ENCODE measurements at regions not wholly inside any gene's neighbourhood (a gene's known extent, or its start where the extent isn't known, plus 50 kb on each side); places are given as distances from the start of the nearest gene placed in this dataset.

DNA sequence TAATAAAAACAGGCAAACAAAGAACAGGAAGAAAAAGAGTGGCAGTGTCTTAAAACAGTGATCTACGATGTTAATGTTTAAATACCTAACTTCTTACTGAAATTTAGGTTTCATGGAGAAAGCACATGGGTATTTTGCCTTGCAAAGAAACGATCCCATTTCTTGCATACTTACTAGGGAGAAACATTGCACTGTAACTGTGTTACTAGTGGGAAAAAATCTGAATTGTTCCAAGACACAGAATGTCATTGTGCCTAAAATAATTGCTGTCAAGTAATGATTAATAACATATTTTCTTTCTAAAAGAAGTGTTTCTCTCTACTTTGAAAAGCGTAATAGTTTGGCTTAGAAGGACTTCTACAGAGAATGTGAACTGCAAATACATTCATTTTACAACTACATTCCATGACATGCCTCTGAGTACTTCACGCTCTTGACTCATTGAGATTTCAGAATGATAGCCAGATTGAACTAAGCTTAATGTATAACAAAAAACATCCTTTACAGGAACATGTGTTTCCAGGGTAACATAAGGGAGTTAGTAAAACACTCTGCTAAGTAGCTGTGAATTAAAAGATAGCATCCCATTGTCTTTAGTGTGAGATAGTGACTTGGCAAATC lies 256.2 kb upstream of the CPNE8 start:
- no peak overlapping the region for H3K27ac ChIP-seq (ENCODE audit: extremely low read depth, low read depth, low read length)
- no peaks in the 10 kb centered on the region for H3K4me1 ChIP-seq (ENCODE audit: control insufficient read depth, insufficient read depth, low read length)
- TF ChIP-seq TCF7L2 (IDR thresholded peaks at IDR 0.05; ENCODE audit: borderline replicate concordance, low read depth, low read length) (no peak), ZXDB (tag by site-specific recombination; IDR thresholded peaks at IDR 0.05) (no peak), ZNF184 (tag by site-specific recombination; IDR thresholded peaks at IDR 0.05) (no peak)
- TF ChIP-seq, protein P1, sequence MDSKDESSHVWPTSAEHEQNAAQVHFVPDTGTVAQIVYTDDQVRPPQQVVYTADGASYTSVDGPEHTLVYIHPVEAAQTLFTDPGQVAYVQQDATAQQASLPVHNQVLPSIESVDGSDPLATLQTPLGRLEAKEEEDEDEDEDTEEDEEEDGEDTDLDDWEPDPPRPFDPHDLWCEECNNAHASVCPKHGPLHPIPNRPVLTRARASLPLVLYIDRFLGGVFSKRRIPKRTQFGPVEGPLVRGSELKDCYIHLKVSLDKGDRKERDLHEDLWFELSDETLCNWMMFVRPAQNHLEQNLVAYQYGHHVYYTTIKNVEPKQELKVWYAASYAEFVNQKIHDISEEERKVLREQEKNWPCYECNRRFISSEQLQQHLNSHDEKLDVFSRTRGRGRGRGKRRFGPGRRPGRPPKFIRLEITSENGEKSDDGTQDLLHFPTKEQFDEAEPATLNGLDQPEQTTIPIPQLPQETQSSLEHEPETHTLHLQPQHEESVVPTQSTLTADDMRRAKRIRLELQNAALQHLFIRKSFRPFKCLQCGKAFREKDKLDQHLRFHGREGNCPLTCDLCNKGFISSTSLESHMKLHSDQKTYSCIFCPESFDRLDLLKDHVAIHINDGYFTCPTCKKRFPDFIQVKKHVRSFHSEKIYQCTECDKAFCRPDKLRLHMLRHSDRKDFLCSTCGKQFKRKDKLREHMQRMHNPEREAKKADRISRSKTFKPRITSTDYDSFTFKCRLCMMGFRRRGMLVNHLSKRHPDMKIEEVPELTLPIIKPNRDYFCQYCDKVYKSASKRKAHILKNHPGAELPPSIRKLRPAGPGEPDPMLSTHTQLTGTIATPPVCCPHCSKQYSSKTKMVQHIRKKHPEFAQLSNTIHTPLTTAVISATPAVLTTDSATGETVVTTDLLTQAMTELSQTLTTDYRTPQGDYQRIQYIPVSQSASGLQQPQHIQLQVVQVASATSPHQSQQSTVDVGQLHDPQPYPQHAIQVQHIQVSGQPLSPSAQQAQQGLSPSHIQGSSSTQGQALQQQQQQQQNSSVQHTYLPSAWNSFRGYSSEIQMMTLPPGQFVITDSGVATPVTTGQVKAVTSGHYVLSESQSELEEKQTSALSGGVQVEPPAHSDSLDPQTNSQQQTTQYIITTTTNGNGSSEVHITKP (tag by site-specific recombination; IDR thresholded peaks at IDR 0.05), result no peak
- no peaks in the 10 kb centered on the region for H3K36me3 ChIP-seq (ENCODE audit: control insufficient read depth in 2 of 2, insufficient read depth in 1 of 2, low read length in 2 of 2)
- POLR2A ChIA-PET, result no interaction called here
- CTCF ChIA-PET, result interaction anchor here (0.9 kb wide), 1 partner anchor 17 kb away, joined by 3 read pairs; no protein-coding TSS in a partner anchor
- H3K9me3 ChIP-seq (ENCODE audit: control insufficient read depth, insufficient read depth, low read depth, low read length), result no peaks in the 10 kb centered on the region
- no peak overlapping the region for H3K4me3 ChIP-seq (ENCODE audit: low read depth, low read length)

DNA sequence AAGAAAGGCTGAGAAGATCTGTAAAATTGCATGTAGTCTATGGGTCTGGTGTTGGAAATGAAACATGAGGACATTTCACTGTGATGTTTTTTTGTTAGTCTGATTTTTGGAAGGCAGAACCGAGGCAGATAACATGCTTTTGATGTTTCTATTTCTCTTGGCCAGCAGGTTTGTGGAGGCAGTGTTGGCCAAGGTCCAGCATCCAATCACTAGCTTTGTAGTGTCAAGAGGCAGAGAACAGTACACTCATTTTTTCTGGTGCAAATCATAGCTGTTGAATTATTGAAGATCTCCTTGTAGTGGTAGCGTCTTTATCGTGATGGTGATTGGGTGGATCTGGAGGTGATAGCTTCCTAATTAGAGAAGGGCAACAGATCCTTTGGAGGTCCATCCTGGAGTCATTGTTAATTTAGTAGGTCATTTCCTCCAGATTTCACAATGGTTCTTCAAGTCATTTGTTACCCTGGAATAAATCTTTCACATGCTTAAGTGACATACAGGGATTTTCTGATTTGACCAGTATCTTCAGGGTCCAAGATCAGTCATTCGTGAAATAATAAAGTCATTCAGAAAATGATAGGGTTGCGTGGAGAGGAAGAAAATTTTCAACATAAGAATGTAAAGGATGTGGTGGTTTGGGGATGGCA lies 252.4 kb upstream of the CPNE8 start:
- H3K9me3 ChIP-seq (ENCODE audit: control insufficient read depth, insufficient read depth, low read depth, low read length), result no peaks in the 10 kb centered on the region
- CTCF ChIA-PET, result interaction anchor here (0.6 kb wide), 1 partner anchor 84 kb away, joined by 3 read pairs; no protein-coding TSS in a partner anchor
- TF ChIP-seq ZNF221 (tag by site-specific recombination; IDR thresholded peaks at IDR 0.05; ENCODE audit: borderline replicate concordance) (no peak), ZNF600 (tag by site-specific recombination; IDR thresholded peaks at IDR 0.05) (no peak), ZNF433 (tag by site-specific recombination; IDR thresholded peaks at IDR 0.05; ENCODE audit: low read depth) (no peak), ZNF223 (tag by site-specific recombination; IDR thresholded peaks at IDR 0.05) (no peak), ZNF366 (tag by site-specific recombination; conservative IDR thresholded peaks at IDR 0.05) (no peak), ZNF623 (tag by site-specific recombination; IDR thresholded peaks at IDR 0.05) (no peak), ZBTB48 (tag by site-specific recombination; IDR thresholded peaks at IDR 0.05) (no peak), ZNF585B (tag by site-specific recombination; IDR thresholded peaks at IDR 0.05) (no peak), ZNF529 (tag by site-specific recombination; IDR thresholded peaks at IDR 0.05; ENCODE audit: insufficient replicate concordance) (no peak), ZNF24 (tag by site-specific recombination; IDR thresholded peaks at IDR 0.05) (no peak), KLF10 (tag by site-specific recombination; IDR thresholded peaks at IDR 0.05) (no peak)
- TF ChIP-seq, protein P2, sequence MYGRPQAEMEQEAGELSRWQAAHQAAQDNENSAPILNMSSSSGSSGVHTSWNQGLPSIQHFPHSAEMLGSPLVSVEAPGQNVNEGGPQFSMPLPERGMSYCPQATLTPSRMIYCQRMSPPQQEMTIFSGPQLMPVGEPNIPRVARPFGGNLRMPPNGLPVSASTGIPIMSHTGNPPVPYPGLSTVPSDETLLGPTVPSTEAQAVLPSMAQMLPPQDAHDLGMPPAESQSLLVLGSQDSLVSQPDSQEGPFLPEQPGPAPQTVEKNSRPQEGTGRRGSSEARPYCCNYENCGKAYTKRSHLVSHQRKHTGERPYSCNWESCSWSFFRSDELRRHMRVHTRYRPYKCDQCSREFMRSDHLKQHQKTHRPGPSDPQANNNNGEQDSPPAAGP (tag by site-specific recombination; IDR thresholded peaks at IDR 0.05), result no peak
- TF ChIP-seq, protein P3, sequence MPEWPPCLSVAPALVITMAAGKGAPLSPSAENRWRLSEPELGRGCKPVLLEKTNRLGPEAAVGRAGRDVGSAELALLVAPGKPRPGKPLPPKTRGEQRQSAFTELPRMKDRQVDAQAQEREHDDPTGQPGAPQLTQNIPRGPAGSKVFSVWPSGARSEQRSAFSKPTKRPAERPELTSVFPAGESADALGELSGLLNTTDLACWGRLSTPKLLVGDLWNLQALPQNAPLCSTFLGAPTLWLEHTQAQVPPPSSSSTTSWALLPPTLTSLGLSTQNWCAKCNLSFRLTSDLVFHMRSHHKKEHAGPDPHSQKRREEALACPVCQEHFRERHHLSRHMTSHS (tag by site-specific recombination; IDR thresholded peaks at IDR 0.05), result no peak
- TF ChIP-seq, protein P4, sequence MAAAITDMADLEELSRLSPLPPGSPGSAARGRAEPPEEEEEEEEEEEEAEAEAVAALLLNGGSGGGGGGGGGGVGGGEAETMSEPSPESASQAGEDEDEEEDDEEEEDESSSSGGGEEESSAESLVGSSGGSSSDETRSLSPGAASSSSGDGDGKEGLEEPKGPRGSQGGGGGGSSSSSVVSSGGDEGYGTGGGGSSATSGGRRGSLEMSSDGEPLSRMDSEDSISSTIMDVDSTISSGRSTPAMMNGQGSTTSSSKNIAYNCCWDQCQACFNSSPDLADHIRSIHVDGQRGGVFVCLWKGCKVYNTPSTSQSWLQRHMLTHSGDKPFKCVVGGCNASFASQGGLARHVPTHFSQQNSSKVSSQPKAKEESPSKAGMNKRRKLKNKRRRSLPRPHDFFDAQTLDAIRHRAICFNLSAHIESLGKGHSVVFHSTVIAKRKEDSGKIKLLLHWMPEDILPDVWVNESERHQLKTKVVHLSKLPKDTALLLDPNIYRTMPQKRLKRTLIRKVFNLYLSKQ (tag by site-specific recombination; IDR thresholded peaks at IDR 0.05; ENCODE audit: borderline replicate concordance), result no peak
- no peaks in the 10 kb centered on the region for H3K4me1 ChIP-seq (ENCODE audit: control insufficient read depth, insufficient read depth, low read length)
- H3K36me3 ChIP-seq (ENCODE audit: control insufficient read depth in 2 of 2, insufficient read depth in 1 of 2, low read length in 2 of 2), result no peaks in the 10 kb centered on the region
- POLR2A ChIA-PET, result no interaction called here
- H3K27ac ChIP-seq (ENCODE audit: extremely low read depth, low read depth, low read length), result no peak overlapping the region
- H3K4me3 ChIP-seq (ENCODE audit: low read depth, low read length), result no peak overlapping the region

Measured in HEK293 (cell line).